Esophagus squamous epithelium (tissue), 4 donors: ENCODE measurements at regions not wholly inside any gene's neighbourhood (a gene's known extent, or its start where the extent isn't known, plus 50 kb on each side); places are given as distances from the start of the nearest gene placed in this dataset.

Source experiments
- CTCF ChIP-seq, 6 experiments: fragments of 450-650 bp in 4 of 6; fragments of 200-600 bp in 2 of 6; sonication (generic) in 2 of 6; IDR thresholded peaks; one replicate each; pipeline ENCODE4 v1.5.1; 2016 to 2019; ENCODE audit warnings: antibody characterized with exemption in 6 of 6, mild to moderate bottlenecking in 4 of 6, moderate library complexity in 4 of 6
- POLR2A ChIP-seq, 4 donors: fragments of 450-650 bp; IDR thresholded peaks; one replicate each; pipeline ENCODE4 v1.6.1; 2017; ENCODE audit warnings: antibody characterized with exemption in 4 of 4, mild to moderate bottlenecking in 4 of 4, moderate library complexity in 3 of 4

- no peak for TF ChIP-seq CTCF (IDR thresholded peaks at IDR 0.05)
- TF ChIP-seq POLR2A (IDR thresholded peaks at IDR 0.05): no peak
Measured at GRCh38 chr6:23447731-23448130, 678.3 kb upstream of the NRSN1 start.
